ENCODE measurements at regions not wholly inside any gene's neighbourhood (a gene's known extent, or its start where the extent isn't known, plus 50 kb on each side); places are given as distances from the start of the nearest gene placed in this dataset.

- no peak overlapping the region for H4K91ac ChIP-seq (ENCODE audit: insufficient read depth, low read depth, low read length)
- POLR2A ChIA-PET (ENCODE audit: unreplicated experiment), result no interaction called here
- no peak for TF ChIP-seq RAD21 (IDR thresholded peaks at IDR 0.05; ENCODE audit: low read length)
These were observed 213.3 kb upstream of the TMTC1 start for GRCh38 chr12:29996993-29997392.

More at GRCh38 chr12:29996993-29997392, 213.3 kb upstream of the TMTC1 start:
- H4K20me1 ChIP-seq (ENCODE audit: insufficient read depth, low read length), result no peaks in the 10 kb centered on the region
- no peak overlapping the region for H2BK120ac ChIP-seq (ENCODE audit: low read depth, low read length)
- dilution Hi-C loops (cut with HindIII; ENCODE audit: low sequenced_read_pairs, unreplicated experiment), result no loop called here
- intact Hi-C loops (cut with micrococcal nuclease), result no loop called here
- no peak overlapping the region for H3K27ac ChIP-seq (ENCODE audit: insufficient read depth, low read length)
- H3K4me2 ChIP-seq (ENCODE audit: low read depth, low read length), result no peak overlapping the region
- H3K9me1 ChIP-seq (ENCODE audit: insufficient read depth, low read length), result no peaks in the 10 kb centered on the region
- H3K27me3 ChIP-seq (ENCODE audit: control insufficient read depth, insufficient read depth, low read length), result peaks cover 7% of the 10 kb centered on the region
- in situ Hi-C loops (cut with MboI; ENCODE audit: low sequenced_read_pairs), result no loop called here
- no peaks in the 10 kb centered on the region for H3K79me1 ChIP-seq (ENCODE audit: low read depth in 1 of 2, low read length in 2 of 2)
- H3K18ac ChIP-seq (ENCODE audit: low read depth, low read length), result no peak overlapping the region
- no peak overlapping the region for H4K5ac ChIP-seq (ENCODE audit: low read depth, low read length)
- ATAC-seq (ENCODE audit: low read depth) (no peak), DNase-seq (no peak)
- H3K4me1 ChIP-seq (ENCODE audit: control insufficient read depth, insufficient read depth, low read length), result no peaks in the 10 kb centered on the region
- H3K9me3 ChIP-seq (ENCODE audit: control insufficient read depth, insufficient read depth, low read length), result no peaks in the 10 kb centered on the region; the same call in 1 of the 2 replicates
- H3K4ac ChIP-seq (ENCODE audit: low read depth, low read length), result no peak overlapping the region
- no peak overlapping the region for H2AK9ac ChIP-seq (replicated peaks; ENCODE audit: low read depth, low read length, poor library complexity)
- no peaks in the 10 kb centered on the region for H3K36me3 ChIP-seq (ENCODE audit: control insufficient read depth, insufficient read depth, low read length)
- H3K4me3 ChIP-seq (ENCODE audit: insufficient read depth, low read depth, low read length), result no peak overlapping the region
- H2BK5ac ChIP-seq (ENCODE audit: low read depth, low read length, poor library complexity, severe bottlenecking), result no peak overlapping the region
- CTCF ChIA-PET, result no interaction called here
- no peak overlapping the region for H2BK20ac ChIP-seq (ENCODE audit: low read depth, low read length)
- H2AFZ ChIP-seq (replicated peaks; ENCODE audit: low read length, poor library complexity), result no peak overlapping the region
- H4K8ac ChIP-seq (ENCODE audit: low read depth in 2 of 2, low read length in 2 of 2), result no peak overlapping the region
- no CpG with 5 or more reads among the region's 3 CpGs for WGBS, 2 experiments (ENCODE audit: extremely low coverage in 2 of 2, insufficient read length in 1 of 2)
- no peak overlapping the region for H2AK5ac ChIP-seq (ENCODE audit: low read depth, low read length)
- H2BK15ac ChIP-seq (ENCODE audit: low read depth, low read length), result no peak overlapping the region
- H3K23ac ChIP-seq (ENCODE audit: low read depth, low read length), result no peak overlapping the region
- no peak overlapping the region for H3K56ac ChIP-seq (ENCODE audit: extremely low read depth, insufficient read depth, low read length)
- no peak overlapping the region for H3K14ac ChIP-seq (replicated peaks; ENCODE audit: low read depth, low read length)
- BruUV-seq (replicated peaks), result no TSS peak
- no peak overlapping the region for H3K9ac ChIP-seq (ENCODE audit: low read depth, low read length)
